ENCODE measurements at regions not wholly inside any gene's neighbourhood (a gene's known extent, or its start where the extent isn't known, plus 50 kb on each side); places are given as distances from the start of the nearest gene placed in this dataset.

- no peak for TF ChIP-seq EP300 (IDR thresholded peaks at IDR 0.05; ENCODE audit: borderline replicate concordance in 1 of 2, low read depth in 1 of 2, low read length in 1 of 2)
- no peak for TF ChIP-seq POLR2AphosphoS5 (IDR thresholded peaks at IDR 0.05; ENCODE audit: low read depth, low read length)
- no peak for TF ChIP-seq MAX (IDR thresholded peaks at IDR 0.05; ENCODE audit: low read depth)
- TF ChIP-seq USF1 (IDR thresholded peaks at IDR 0.05; ENCODE audit: borderline replicate concordance, low read depth), result no peak
- no peak for TF ChIP-seq CTCF (IDR thresholded peaks at IDR 0.05)
- no peak for TF ChIP-seq GABPA (IDR thresholded peaks at IDR 0.05; ENCODE audit: low read depth)
Measured at GRCh38 chr13:111548805-111549204, 228.4 kb downstream of the TEX29 start.

All from SK-N-SH (cell line).